Choroid plexus epithelial cell (primary cell): ENCODE measurements at regions not wholly inside any gene's neighbourhood (a gene's known extent, or its start where the extent isn't known, plus 50 kb on each side); places are given as distances from the start of the nearest gene placed in this dataset.
"Not testable (repeated sequence)": the region's sequence is repeated elsewhere in the genome, so short reads cannot be mapped to it uniquely, and the experiment has no call there.

Experiments used
- DNase-seq: peaks from one replicate; pipeline ENCODE4 v3.0.0-alpha.2; 2010; ENCODE audit warnings: low read depth
- H3K4me3 ChIP-seq: 2 replicates; pipeline ENCODE4 v1.5.1; 2011; ENCODE audit warnings: low read depth, mild to moderate bottlenecking, control low read depth, low read length, moderate library complexity
- CTCF ChIP-seq: conservative IDR thresholded peaks from 2 replicates; pipeline ENCODE4 v1.5.1; 2011; ENCODE audit warnings: low read depth, mild to moderate bottlenecking, control low read depth, inconsistent platforms, low read length, moderate library complexity

- no peak for DNase-seq
- no peak overlapping the region for H3K4me3 ChIP-seq
- TF ChIP-seq CTCF, result no peak
These were observed 461.2 kb downstream of the TMEM121 start for GRCh38 chr14:105987563-105987962.

- TF ChIP-seq CTCF, result no peak
- no peak for DNase-seq
- no peak overlapping the region for H3K4me3 ChIP-seq
These were observed 463.4 kb downstream of the TMEM121 start for GRCh38 chr14:105989566-105990302.

GRCh38 chr14:105991677-105992076 is 465.3 kb downstream of the TMEM121 start:
- not testable (repeated sequence) for H3K4me3 ChIP-seq, DNase-seq

GRCh38 chr14:105993814-105994213 is 467.4 kb downstream of the TMEM121 start:
- DNase-seq, result no peak
- no peak for TF ChIP-seq CTCF
- H3K4me3 ChIP-seq, result no peak overlapping the region

- not testable (repeated sequence) for H3K4me3 ChIP-seq, DNase-seq
These were observed 468.8 kb downstream of the TMEM121 start for GRCh38 chr14:105995011-105995710.

- DNase-seq, H3K4me3 ChIP-seq: not testable (repeated sequence)
These were observed 472.2 kb downstream of the TMEM121 start for GRCh38 chr14:105998597-105998996.

- H3K4me3 ChIP-seq, result no peak overlapping the region
- peak; percentile 54 for TF ChIP-seq CTCF
- peak; percentile 47 for DNase-seq
These were observed 473.1 kb downstream of the TMEM121 start for GRCh38 chr14:105999361-106000028.

GRCh38 chr14:106000029-106000511 is 473.7 kb downstream of the TMEM121 start:
- not testable (repeated sequence) for H3K4me3 ChIP-seq, DNase-seq
- peak; percentile 4 for TF ChIP-seq CTCF

- H3K4me3 ChIP-seq, DNase-seq: not testable (repeated sequence)
These were observed 474.9 kb downstream of the TMEM121 start for GRCh38 chr14:106001277-106001676.
